Testis (tissue), 2 donors: ENCODE measurements at regions not wholly inside any gene's neighbourhood (a gene's known extent, or its start where the extent isn't known, plus 50 kb on each side); places are given as distances from the start of the nearest gene placed in this dataset.

ENCODE experiments used
- DNase-seq: peaks from one replicate; pipeline ENCODE4 v3.0.0-alpha.2; 2019
- H3K27ac ChIP-seq, 2 donors: fragments of 200-600 bp; sonication (generic); one replicate each; pipeline ENCODE4 v1.5.1; 2019
- H3K27me3 ChIP-seq: fragments of 200-600 bp; sonication (generic); one replicate; pipeline ENCODE4 v1.5.1; 2019
- H3K36me3 ChIP-seq: fragments of 200-600 bp; sonication (generic); one replicate; pipeline ENCODE4 v1.5.1; 2017; ENCODE audit warnings: low read depth; ENCODE audit errors: missing control alignments
- H3K4me1 ChIP-seq: fragments of 200-600 bp; sonication (generic); one replicate; pipeline ENCODE4 v1.5.1; 2019
- H3K4me3 ChIP-seq, 2 donors: fragments of 200-600 bp; sonication (generic); one replicate each; pipeline ENCODE4 v1.5.1; 2017 to 2019
- H3K9me3 ChIP-seq: fragments of 200-600 bp; sonication (generic); one replicate; pipeline ENCODE4 v1.5.1; 2017
- CTCF ChIP-seq, 3 experiments: fragments of 450-650 bp in 2 of 3; fragments of 200-600 bp in 1 of 3; sonication (generic) in 1 of 3; IDR thresholded peaks; one replicate each; pipeline ENCODE4 v1.5.1; 2016 to 2019; ENCODE audit warnings: antibody characterized with exemption in 3 of 3, mild to moderate bottlenecking in 2 of 3, moderate library complexity in 1 of 3
- POLR2A ChIP-seq: fragments of 450-650 bp; IDR thresholded peaks from one replicate; pipeline ENCODE4 v1.6.1; 2017; ENCODE audit warnings: antibody characterized with exemption, mild to moderate bottlenecking, moderate library complexity
- WGBS, 2 donors: methylation state at CpG; one replicate each; pipeline ENCODE4 v1.1.5; 2018; 5-methylcytosine and 5-hydroxymethylcytosine counted together
- intact Hi-C: fragments of 100-400 bp; cut with DNase I; formaldehyde crosslinking; loops from one replicate; pipeline ENCODE4 v1.15.1; 2023; ENCODE audit warnings: low total_unique reads

GRCh38 chr14:38385836-38386235 is 129.9 kb upstream of the CLEC14A start:
- 58 to 62% methylated on average over 3 of the region's 3 CpGs for WGBS, 2 donors
- H3K9me3 ChIP-seq = no peaks in the 10 kb centered on the region
- intact Hi-C loops = no loop called here
- no peaks in the 10 kb centered on the region for H3K27me3 ChIP-seq
- H3K4me1 ChIP-seq = no peaks in the 10 kb centered on the region
- TF ChIP-seq POLR2A = no peak
- TF ChIP-seq CTCF (IDR thresholded peaks at IDR 0.05) = no peak
- H3K36me3 ChIP-seq = no peaks in the 10 kb centered on the region
- no peak overlapping the region for H3K4me3 ChIP-seq
- H3K27ac ChIP-seq = no peak overlapping the region
- no peak for DNase-seq

GRCh38 chr14:38385343-38385742 is 129.4 kb upstream of the CLEC14A start:
- no peak overlapping the region for H3K27ac ChIP-seq
- H3K27me3 ChIP-seq = no peaks in the 10 kb centered on the region
- no peak for TF ChIP-seq POLR2A
- no peak for DNase-seq
- intact Hi-C loops = no loop called here
- H3K9me3 ChIP-seq = no peaks in the 10 kb centered on the region
- H3K4me1 ChIP-seq = no peaks in the 10 kb centered on the region
- H3K4me3 ChIP-seq = no peak overlapping the region
- H3K36me3 ChIP-seq = no peaks in the 10 kb centered on the region
- WGBS, 2 donors = 73 to 79% methylated on average over 5 of the region's 5 CpGs

- no peaks in the 10 kb centered on the region for H3K27me3 ChIP-seq
- H3K36me3 ChIP-seq = no peaks in the 10 kb centered on the region
- no peaks in the 10 kb centered on the region for H3K9me3 ChIP-seq
- intact Hi-C loops = no loop called here
- TF ChIP-seq CTCF (IDR thresholded peaks at IDR 0.05) (no peak), POLR2A (no peak)
- WGBS, 2 donors = 83 to 90% methylated on average over 1 of the region's 1 CpG
- no peaks in the 10 kb centered on the region for H3K4me1 ChIP-seq
- H3K4me3 ChIP-seq = no peak overlapping the region
- DNase-seq = no peak
- no peak overlapping the region for H3K27ac ChIP-seq
These were observed 128.8 kb upstream of the CLEC14A start for GRCh38 chr14:38384741-38385140.

GRCh38 chr14:38367922-38368321 is 112.0 kb upstream of the CLEC14A start:
- WGBS, 2 donors = 56 to 74% methylated on average over 4 of the region's 4 CpGs
- Histone ChIP-seq H3K4me1 (no peaks in the 10 kb centered on the region), H3K4me3 (no peak overlapping the region), H3K9me3 (no peaks in the 10 kb centered on the region), H3K27me3 (no peaks in the 10 kb centered on the region), H3K36me3 (no peaks in the 10 kb centered on the region), H3K27ac (no peak overlapping the region)
- no peak for DNase-seq
- intact Hi-C loops = no loop called here
- TF ChIP-seq POLR2A (no peak), CTCF (IDR thresholded peaks at IDR 0.05) (no peak)

- no peaks in the 10 kb centered on the region for H3K27me3 ChIP-seq
- no peaks in the 10 kb centered on the region for H3K4me1 ChIP-seq
- no peak overlapping the region for H3K27ac ChIP-seq
- H3K9me3 ChIP-seq = no peaks in the 10 kb centered on the region
- TF ChIP-seq POLR2A (no peak), CTCF (IDR thresholded peaks at IDR 0.05) (no peak)
- DNase-seq = no peak
- 83 to 89% methylated on average over 3 of the region's 3 CpGs for WGBS, 2 donors
- intact Hi-C loops = no loop called here
- H3K36me3 ChIP-seq = no peaks in the 10 kb centered on the region
- H3K4me3 ChIP-seq = no peak overlapping the region
These were observed 110.5 kb upstream of the CLEC14A start for GRCh38 chr14:38366374-38366773.
